ENCODE measurements at regions not wholly inside any gene's neighbourhood (a gene's known extent, or its start where the extent isn't known, plus 50 kb on each side); places are given as distances from the start of the nearest gene placed in this dataset.

DNA sequence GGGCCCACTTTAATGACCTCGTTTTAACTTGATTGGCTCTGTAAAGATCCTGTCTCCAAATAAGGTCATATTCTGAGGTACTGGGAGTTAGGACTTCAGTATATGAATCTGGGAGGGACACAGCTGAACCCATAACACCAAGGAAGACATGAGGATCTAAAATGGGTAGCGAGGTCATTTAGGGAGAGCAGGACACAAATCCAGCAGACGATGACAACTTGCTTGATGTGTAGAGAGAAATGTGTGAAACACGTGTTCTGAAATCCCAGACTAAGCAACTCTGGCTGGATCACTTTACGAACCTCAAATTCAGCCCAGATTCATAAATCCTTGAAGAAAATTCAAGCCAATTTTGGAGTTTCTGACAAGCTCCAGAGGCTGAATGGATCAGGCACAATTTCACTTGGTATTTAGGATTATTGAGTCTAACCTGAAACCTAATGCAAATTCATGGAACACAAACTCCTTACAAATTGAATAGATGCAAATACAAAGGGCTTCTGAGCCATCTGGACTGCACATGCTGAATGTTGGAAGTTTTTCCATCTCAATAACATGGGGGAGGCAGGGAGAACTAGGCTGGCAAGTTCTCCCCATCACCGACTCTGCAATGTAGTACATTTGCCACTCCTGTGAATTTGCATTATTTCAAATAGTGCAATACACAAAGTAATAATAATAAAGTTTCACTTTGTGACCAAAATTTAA lies 74.0 kb upstream of the SLC30A5 start:
- ATAC-seq (ENCODE audit: low read depth) (no peak), DNase-seq (no peak)
- TF ChIP-seq, protein P1, sequence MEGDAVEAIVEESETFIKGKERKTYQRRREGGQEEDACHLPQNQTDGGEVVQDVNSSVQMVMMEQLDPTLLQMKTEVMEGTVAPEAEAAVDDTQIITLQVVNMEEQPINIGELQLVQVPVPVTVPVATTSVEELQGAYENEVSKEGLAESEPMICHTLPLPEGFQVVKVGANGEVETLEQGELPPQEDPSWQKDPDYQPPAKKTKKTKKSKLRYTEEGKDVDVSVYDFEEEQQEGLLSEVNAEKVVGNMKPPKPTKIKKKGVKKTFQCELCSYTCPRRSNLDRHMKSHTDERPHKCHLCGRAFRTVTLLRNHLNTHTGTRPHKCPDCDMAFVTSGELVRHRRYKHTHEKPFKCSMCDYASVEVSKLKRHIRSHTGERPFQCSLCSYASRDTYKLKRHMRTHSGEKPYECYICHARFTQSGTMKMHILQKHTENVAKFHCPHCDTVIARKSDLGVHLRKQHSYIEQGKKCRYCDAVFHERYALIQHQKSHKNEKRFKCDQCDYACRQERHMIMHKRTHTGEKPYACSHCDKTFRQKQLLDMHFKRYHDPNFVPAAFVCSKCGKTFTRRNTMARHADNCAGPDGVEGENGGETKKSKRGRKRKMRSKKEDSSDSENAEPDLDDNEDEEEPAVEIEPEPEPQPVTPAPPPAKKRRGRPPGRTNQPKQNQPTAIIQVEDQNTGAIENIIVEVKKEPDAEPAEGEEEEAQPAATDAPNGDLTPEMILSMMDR (IDR thresholded peaks at IDR 0.05), result no peak
- no peak for TF ChIP-seq EZH2 (IDR thresholded peaks at IDR 0.05; ENCODE audit: borderline replicate concordance, insufficient read depth, low read depth, low read length, poor library complexity, severe bottlenecking)
- Histone ChIP-seq H3K27ac (ENCODE audit: low read length in 2 of 2) (no peak overlapping the region), H4K20me1 (ENCODE audit: control insufficient read depth, insufficient read depth, low read length, poor library complexity, severe bottlenecking) (no peaks in the 10 kb centered on the region), H3K4me2 (replicated peaks; ENCODE audit: low read depth, low read length, poor library complexity, severe bottlenecking) (no peak overlapping the region), H3K79me2 (ENCODE audit: control insufficient read depth, insufficient read depth, low read length) (no peaks in the 10 kb centered on the region), H3K9ac (ENCODE audit: low read length) (no peak overlapping the region), H3K4me3 (ENCODE audit: control extremely low read depth in 1 of 5, extremely low read depth in 1 of 5, insufficient read depth in 1 of 5, low read depth in 2 of 5, low read length in 4 of 5) (no peak overlapping the region), H3K4me1 (ENCODE audit: control insufficient read depth in 2 of 2, insufficient read depth in 2 of 2, low read length in 2 of 2) (no peaks in the 10 kb centered on the region), H3K27me3 (replicated peaks in 1 of 4; ENCODE audit: control extremely low read depth in 1 of 4, control insufficient read depth in 3 of 4, insufficient read depth in 4 of 4, low read length in 3 of 4) (peaks cover 0 to 14% (median 8%) of the 10 kb centered on the region in 4 experiments), H3K9me3 (ENCODE audit: control extremely low read depth in 1 of 3, control insufficient read depth in 2 of 3, insufficient read depth in 1 of 3, low read length in 2 of 3) (peaks cover 0 to 2% (median 0%) of the 10 kb centered on the region in 3 donors), H3K36me3 (replicated peaks in 1 of 2; ENCODE audit: control extremely low read depth in 1 of 2, control insufficient read depth in 1 of 2, extremely low read depth in 1 of 2, insufficient read depth in 2 of 2, low read length in 1 of 2) (no peaks in the 10 kb centered on the region), H2AFZ (ENCODE audit: insufficient read depth, low read depth, low read length, poor library complexity, severe bottlenecking) (no peak overlapping the region)
- ChIA-PET POLR2A (no interaction called here), CTCF (no interaction called here)
- Mint-ChIP-seq H3K4me3 (no peak overlapping the region), H3K4me1 (no peaks in the 10 kb centered on the region), H3K9me3 (ENCODE audit: insufficient read depth) (no peaks in the 10 kb centered on the region), H3K27ac (no peak overlapping the region), H3K27me3 (peaks cover 27% of the 10 kb centered on the region)
- WGBS (ENCODE audit: insufficient coverage), result 80% methylated on average over 2 of the region's 6 CpGs
- intact Hi-C loops (cut with micrococcal nuclease), result no loop called here

DNA sequence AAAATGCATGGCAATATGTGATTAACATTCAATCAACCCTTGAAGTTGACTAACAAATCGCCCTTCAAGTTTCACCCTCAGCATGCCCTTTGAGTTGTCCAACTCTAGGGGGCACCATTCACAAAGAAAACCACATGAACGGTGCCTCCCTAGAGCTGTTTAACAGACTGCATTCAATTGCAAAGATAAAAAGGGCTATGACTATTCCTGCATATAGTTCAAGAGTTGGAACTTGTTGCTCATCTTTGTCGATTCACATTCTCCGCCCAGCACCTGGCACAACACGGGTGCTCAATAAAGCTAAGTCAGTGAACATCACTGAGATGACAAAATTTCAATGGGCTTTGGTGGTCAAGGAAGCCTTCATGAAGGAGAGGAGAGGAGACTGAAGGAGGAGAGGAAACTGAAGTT lies 69.6 kb upstream of the SLC30A5 start:
- H3K79me2 ChIP-seq (ENCODE audit: control insufficient read depth, insufficient read depth, low read length), result no peaks in the 10 kb centered on the region
- no peak overlapping the region for H2AFZ ChIP-seq (ENCODE audit: insufficient read depth, low read depth, low read length, poor library complexity, severe bottlenecking)
- no peaks in the 10 kb centered on the region for H3K9me3 ChIP-seq (ENCODE audit: control extremely low read depth in 1 of 3, control insufficient read depth in 2 of 3, insufficient read depth in 1 of 3, low read length in 2 of 3)
- no peak for TF ChIP-seq EZH2 (IDR thresholded peaks at IDR 0.05; ENCODE audit: borderline replicate concordance, insufficient read depth, low read depth, low read length, poor library complexity, severe bottlenecking)
- TF ChIP-seq, protein P1 (IDR thresholded peaks at IDR 0.05), result peak; percentile 40
- Mint-ChIP-seq H3K27me3 (peaks cover 25% of the 10 kb centered on the region), H3K4me3 (no peak overlapping the region), H3K27ac (no peak overlapping the region), H3K9me3 (ENCODE audit: insufficient read depth) (no peaks in the 10 kb centered on the region), H3K4me1 (peaks cover 2% of the 10 kb centered on the region)
- no peak overlapping the region for H3K4me2 ChIP-seq (replicated peaks; ENCODE audit: low read depth, low read length, poor library complexity, severe bottlenecking)
- intact Hi-C loops (cut with micrococcal nuclease), result no loop called here
- H3K9ac ChIP-seq (ENCODE audit: low read length), result no peak overlapping the region
- CTCF ChIA-PET, result interaction anchor here (0.6 kb wide), 1 partner anchor 410 kb away, joined by 7 read pairs; no protein-coding TSS in a partner anchor
- peaks cover 0 to 12% (median 7%) of the 10 kb centered on the region in 4 experiments for H3K27me3 ChIP-seq (replicated peaks in 1 of 4; ENCODE audit: control extremely low read depth in 1 of 4, control insufficient read depth in 3 of 4, insufficient read depth in 4 of 4, low read length in 3 of 4)
- no peaks in the 10 kb centered on the region for H3K36me3 ChIP-seq (replicated peaks in 1 of 2; ENCODE audit: control extremely low read depth in 1 of 2, control insufficient read depth in 1 of 2, extremely low read depth in 1 of 2, insufficient read depth in 2 of 2, low read length in 1 of 2)
- DNase-seq (peak; percentile 29), ATAC-seq (ENCODE audit: low read depth) (no peak)
- H3K4me3 ChIP-seq (ENCODE audit: control extremely low read depth in 1 of 5, extremely low read depth in 1 of 5, insufficient read depth in 1 of 5, low read depth in 2 of 5, low read length in 4 of 5), result no peak overlapping the region
- WGBS (ENCODE audit: insufficient coverage), result 60% methylated on average over 4 of the region's 5 CpGs
- no peaks in the 10 kb centered on the region for H4K20me1 ChIP-seq (ENCODE audit: control insufficient read depth, insufficient read depth, low read length, poor library complexity, severe bottlenecking)
- POLR2A ChIA-PET, result no interaction called here
- H3K27ac ChIP-seq (ENCODE audit: low read length in 2 of 2), result no peak overlapping the region
- H3K4me1 ChIP-seq (ENCODE audit: control insufficient read depth in 2 of 2, insufficient read depth in 2 of 2, low read length in 2 of 2), result no peaks in the 10 kb centered on the region
